ENCODE measurements at regions not wholly inside any gene's neighbourhood (a gene's known extent, or its start where the extent isn't known, plus 50 kb on each side); places are given as distances from the start of the nearest gene placed in this dataset.

GRCh38 chr13:70593716-70594115 is 485.5 kb upstream of the KLHL1 start:
- Mint-ChIP-seq H3K27ac (no peak overlapping the region), H3K9me3 (no peaks in the 10 kb centered on the region), H3K4me3 (no peak overlapping the region), H3K27me3 (no peaks in the 10 kb centered on the region), H3K4me1 (no peaks in the 10 kb centered on the region), H3K36me3 (ENCODE audit: low read depth) (no peaks in the 10 kb centered on the region)
- ChIA-PET POLR2A (no interaction called here), CTCF (no interaction called here)
- no peak for DNase-seq

GRCh38 chr13:70585109-70585508 is 476.9 kb upstream of the KLHL1 start:
- CTCF ChIA-PET, result no interaction called here
- Mint-ChIP-seq H3K4me1 (no peaks in the 10 kb centered on the region), H3K9me3 (no peaks in the 10 kb centered on the region), H3K36me3 (ENCODE audit: low read depth) (no peaks in the 10 kb centered on the region), H3K27ac (no peak overlapping the region), H3K4me3 (no peak overlapping the region), H3K27me3 (no peaks in the 10 kb centered on the region)
- DNase-seq, result no peak
- POLR2A ChIA-PET, result no interaction called here

- H3K36me3 Mint-ChIP-seq (ENCODE audit: low read depth), result no peaks in the 10 kb centered on the region
- H3K27me3 Mint-ChIP-seq, result no peaks in the 10 kb centered on the region
- CTCF ChIA-PET, result no interaction called here
- H3K9me3 Mint-ChIP-seq, result no peaks in the 10 kb centered on the region
- H3K4me3 Mint-ChIP-seq, result no peak overlapping the region
- H3K4me1 Mint-ChIP-seq, result no peaks in the 10 kb centered on the region
- POLR2A ChIA-PET, result no interaction called here
- no peak overlapping the region for H3K27ac Mint-ChIP-seq
- no peak for DNase-seq
Measured at GRCh38 chr13:70580825-70581224, 472.6 kb upstream of the KLHL1 start.

GRCh38 chr13:70579941-70580340 is 471.7 kb upstream of the KLHL1 start:
- DNase-seq, result no peak
- Mint-ChIP-seq H3K4me3 (no peak overlapping the region), H3K27me3 (no peaks in the 10 kb centered on the region), H3K4me1 (no peaks in the 10 kb centered on the region), H3K36me3 (ENCODE audit: low read depth) (no peaks in the 10 kb centered on the region), H3K27ac (no peak overlapping the region), H3K9me3 (no peaks in the 10 kb centered on the region)
- ChIA-PET POLR2A (no interaction called here), CTCF (no interaction called here)

GRCh38 chr13:70571221-70571620 is 463.0 kb upstream of the KLHL1 start:
- no peak overlapping the region for H3K27ac Mint-ChIP-seq
- H3K4me3 Mint-ChIP-seq, result no peak overlapping the region
- no peaks in the 10 kb centered on the region for H3K9me3 Mint-ChIP-seq
- H3K4me1 Mint-ChIP-seq, result no peaks in the 10 kb centered on the region
- H3K27me3 Mint-ChIP-seq, result no peaks in the 10 kb centered on the region
- no peak for DNase-seq
- no peaks in the 10 kb centered on the region for H3K36me3 Mint-ChIP-seq (ENCODE audit: low read depth)
- ChIA-PET POLR2A (no interaction called here), CTCF (no interaction called here)

- DNase-seq, result no peak
- no peak overlapping the region for H3K4me3 Mint-ChIP-seq
- H3K9me3 Mint-ChIP-seq, result no peaks in the 10 kb centered on the region
- H3K36me3 Mint-ChIP-seq (ENCODE audit: low read depth), result no peaks in the 10 kb centered on the region
- H3K27ac Mint-ChIP-seq, result no peak overlapping the region
- ChIA-PET CTCF (no interaction called here), POLR2A (no interaction called here)
- H3K4me1 Mint-ChIP-seq, result no peaks in the 10 kb centered on the region
- H3K27me3 Mint-ChIP-seq, result no peaks in the 10 kb centered on the region
Measured at GRCh38 chr13:70568571-70568970, 460.3 kb upstream of the KLHL1 start.

GRCh38 chr13:70544706-70545105 is 436.5 kb upstream of the KLHL1 start:
- ChIA-PET POLR2A (no interaction called here), CTCF (no interaction called here)
- H3K4me1 Mint-ChIP-seq, result no peaks in the 10 kb centered on the region
- H3K4me3 Mint-ChIP-seq, result no peak overlapping the region
- H3K36me3 Mint-ChIP-seq (ENCODE audit: low read depth), result no peaks in the 10 kb centered on the region
- no peaks in the 10 kb centered on the region for H3K27me3 Mint-ChIP-seq
- no peak for DNase-seq
- H3K27ac Mint-ChIP-seq, result no peak overlapping the region
- H3K9me3 Mint-ChIP-seq, result no peaks in the 10 kb centered on the region

GRCh38 chr13:70541451-70541850 is 433.2 kb upstream of the KLHL1 start:
- H3K27me3 Mint-ChIP-seq, result no peaks in the 10 kb centered on the region

GRCh38 chr13:70534466-70534865 is 426.2 kb upstream of the KLHL1 start:
- Mint-ChIP-seq H3K9me3 (peaks cover 4% of the 10 kb centered on the region), H3K27me3 (no peaks in the 10 kb centered on the region), H3K27ac (no peak overlapping the region), H3K36me3 (ENCODE audit: low read depth) (no peaks in the 10 kb centered on the region), H3K4me1 (no peaks in the 10 kb centered on the region), H3K4me3 (no peak overlapping the region)
- CTCF ChIA-PET, result no interaction called here
- POLR2A ChIA-PET, result no interaction called here
- DNase-seq, result no peak

More at GRCh38 chr13:70541451-70541850, 433.2 kb upstream of the KLHL1 start:
- no peaks in the 10 kb centered on the region for H3K4me1 Mint-ChIP-seq
- CTCF ChIA-PET, result no interaction called here
- peaks cover 4% of the 10 kb centered on the region for H3K9me3 Mint-ChIP-seq
- H3K36me3 Mint-ChIP-seq (ENCODE audit: low read depth), result no peaks in the 10 kb centered on the region
- POLR2A ChIA-PET, result no interaction called here
- no peak overlapping the region for H3K4me3 Mint-ChIP-seq
- H3K27ac Mint-ChIP-seq, result no peak overlapping the region
- no peak for DNase-seq

GRCh38 chr13:70529652-70530051 is 421.4 kb upstream of the KLHL1 start:
- ChIA-PET CTCF (no interaction called here), POLR2A (no interaction called here)
- Mint-ChIP-seq H3K9me3 (no peaks in the 10 kb centered on the region), H3K36me3 (ENCODE audit: low read depth) (no peaks in the 10 kb centered on the region), H3K4me1 (no peaks in the 10 kb centered on the region), H3K4me3 (no peak overlapping the region), H3K27ac (no peak overlapping the region), H3K27me3 (no peaks in the 10 kb centered on the region)
- no peak for DNase-seq

GRCh38 chr13:70527599-70527998 is 419.3 kb upstream of the KLHL1 start:
- no peak overlapping the region for H3K27ac Mint-ChIP-seq
- no peak overlapping the region for H3K4me3 Mint-ChIP-seq
- CTCF ChIA-PET, result no interaction called here

GRCh38 chr13:70523622-70524021 is 415.4 kb upstream of the KLHL1 start:
- H3K4me3 Mint-ChIP-seq, result no peak overlapping the region
- no peak for DNase-seq
- CTCF ChIA-PET, result no interaction called here

More at GRCh38 chr13:70527599-70527998, 419.3 kb upstream of the KLHL1 start:
- POLR2A ChIA-PET, result no interaction called here
- Mint-ChIP-seq H3K9me3 (no peaks in the 10 kb centered on the region), H3K4me1 (no peaks in the 10 kb centered on the region), H3K27me3 (no peaks in the 10 kb centered on the region), H3K36me3 (ENCODE audit: low read depth) (no peaks in the 10 kb centered on the region)
- DNase-seq, result no peak

GRCh38 chr13:70520275-70521036 is 412.2 kb upstream of the KLHL1 start:
- POLR2A ChIA-PET, result no interaction called here
- Mint-ChIP-seq H3K4me3 (no peak overlapping the region), H3K27me3 (no peaks in the 10 kb centered on the region), H3K36me3 (ENCODE audit: low read depth) (no peaks in the 10 kb centered on the region), H3K9me3 (no peaks in the 10 kb centered on the region), H3K4me1 (no peaks in the 10 kb centered on the region), H3K27ac (no peak overlapping the region)
- CTCF ChIA-PET, result no interaction called here
- no peak for DNase-seq

More at GRCh38 chr13:70523622-70524021, 415.4 kb upstream of the KLHL1 start:
- POLR2A ChIA-PET, result no interaction called here
- Mint-ChIP-seq H3K9me3 (no peaks in the 10 kb centered on the region), H3K4me1 (no peaks in the 10 kb centered on the region), H3K27me3 (no peaks in the 10 kb centered on the region), H3K36me3 (ENCODE audit: low read depth) (no peaks in the 10 kb centered on the region), H3K27ac (no peak overlapping the region)

- Mint-ChIP-seq H3K27me3 (no peaks in the 10 kb centered on the region), H3K9me3 (no peaks in the 10 kb centered on the region), H3K4me1 (no peaks in the 10 kb centered on the region), H3K27ac (no peak overlapping the region), H3K36me3 (ENCODE audit: low read depth) (no peaks in the 10 kb centered on the region), H3K4me3 (no peak overlapping the region)
- no peak for DNase-seq
- POLR2A ChIA-PET, result no interaction called here
- CTCF ChIA-PET, result no interaction called here
Measured at GRCh38 chr13:70518081-70518480, 409.8 kb upstream of the KLHL1 start.
